IMR-90 (cell line): ENCODE measurements at regions not wholly inside any gene's neighbourhood (a gene's known extent, or its start where the extent isn't known, plus 50 kb on each side); places are given as distances from the start of the nearest gene placed in this dataset.

ENCODE experiments used
- ATAC-seq: fragments of 200-7000 bp; cut with Tn5 transposase; 2 replicates; pipeline ENCODE4 v1.9.1; 2020; ENCODE audit warnings: low read depth, mild to moderate bottlenecking, moderate library complexity
- BruUV-seq: library from RNA; stranded (reverse); fragments of 400-500 nt; replicated peaks from 2 replicates; lab custom pipeline; 2021; lab: Mats Ljungman, UMichigan
- CTCF ChIA-PET: fragments of 300-600 bp; formaldehyde crosslinking; extraction: SDS; loops from one replicate; lab custom pipeline; 2021; ENCODE audit warnings: antibody characterized with exemption; lab: Yijun Ruan, JAX
- POLR2A ChIA-PET: fragments of 300-600 bp; sonication (Branson Sonifier 250); formaldehyde crosslinking; loops from one replicate; lab custom pipeline; 2022; ENCODE audit warnings: antibody characterized with exemption; ENCODE audit not compliant: unreplicated experiment; lab: Charles Lee
- DNase-seq: peaks from one replicate; pipeline ENCODE4 v3.0.0; 2013
- H2AFZ ChIP-seq: replicated peaks from 2 replicates; pipeline ENCODE3; 2013; ENCODE audit warnings: low read length, mild to moderate bottlenecking; ENCODE audit not compliant: poor library complexity
- H2AK5ac ChIP-seq: 2 replicates; pipeline ENCODE4 v1.6.1; 2013; ENCODE audit warnings: low read depth, low read length, inconsistent platforms
- H2AK9ac ChIP-seq: replicated peaks from 2 replicates; pipeline ENCODE3; 2013; ENCODE audit warnings: mild to moderate bottlenecking, low read depth, low read length, moderate library complexity; ENCODE audit not compliant: poor library complexity
- H2BK120ac ChIP-seq: 2 replicates; pipeline ENCODE4 v1.6.1; 2013; ENCODE audit warnings: low read depth, low read length, inconsistent platforms
- H2BK15ac ChIP-seq: 3 replicates; pipeline ENCODE4 v1.6.1; 2013; ENCODE audit warnings: low read depth, low read length, inconsistent platforms
- H2BK20ac ChIP-seq: 2 replicates; pipeline ENCODE4 v1.6.1; 2013; ENCODE audit warnings: low read depth, mild to moderate bottlenecking, inconsistent platforms, low read length, moderate library complexity
- H2BK5ac ChIP-seq: 2 replicates; pipeline ENCODE4 v1.6.1; 2013; ENCODE audit warnings: mild to moderate bottlenecking, low read depth, low read length, inconsistent platforms; ENCODE audit not compliant: poor library complexity, severe bottlenecking
- H3K14ac ChIP-seq: replicated peaks from 2 replicates; pipeline ENCODE4 v1.6.1; 2013; ENCODE audit warnings: low read depth, low read length, inconsistent platforms
- H3K18ac ChIP-seq: 2 replicates; pipeline ENCODE4 v1.6.1; 2013; ENCODE audit warnings: low read depth, low read length, control low read depth
- H3K23ac ChIP-seq: 2 replicates; pipeline ENCODE4 v1.6.1; 2013; ENCODE audit warnings: low read depth, low read length, inconsistent platforms
- H3K27ac ChIP-seq: 2 replicates; pipeline ENCODE4 v1.5.1; 2013; ENCODE audit warnings: mild to moderate bottlenecking, control low read depth, low read length; ENCODE audit not compliant: insufficient read depth
- H3K27me3 ChIP-seq: 2 replicates; pipeline ENCODE4 v1.6.1; 2013; ENCODE audit warnings: low read length; ENCODE audit not compliant: control insufficient read depth, insufficient read depth
- H3K36me3 ChIP-seq: 2 replicates; pipeline ENCODE4 v1.6.1; 2013; ENCODE audit warnings: low read length, mixed read lengths; ENCODE audit not compliant: control insufficient read depth, insufficient read depth
- H3K4ac ChIP-seq: 2 replicates; pipeline ENCODE4 v1.6.1; 2013; ENCODE audit warnings: low read depth, low read length, inconsistent platforms
- H3K4me1 ChIP-seq: 2 replicates; pipeline ENCODE4 v1.6.1; 2013; ENCODE audit warnings: low read length, mixed read lengths; ENCODE audit not compliant: control insufficient read depth, insufficient read depth
- H3K4me2 ChIP-seq: 2 replicates; pipeline ENCODE4 v1.6.1; 2013; ENCODE audit warnings: low read depth, mild to moderate bottlenecking, control low read depth, low read length, moderate library complexity
- H3K4me3 ChIP-seq: 2 replicates; pipeline ENCODE4 v1.5.1; 2013; ENCODE audit warnings: low read depth, mild to moderate bottlenecking, control low read depth, low read length, moderate library complexity; ENCODE audit not compliant: insufficient read depth
- H3K56ac ChIP-seq: 2 replicates; pipeline ENCODE4 v1.6.1; 2013; ENCODE audit warnings: low read length, inconsistent platforms; ENCODE audit not compliant: insufficient read depth; ENCODE audit errors: extremely low read depth
- H3K79me1 ChIP-seq, 2 experiments: 2 replicates each; pipeline ENCODE4 v1.6.1; 2013; ENCODE audit warnings: low read length in 2 of 2, inconsistent platforms in 1 of 2, low read depth in 1 of 2
- H3K9ac ChIP-seq: 2 replicates; pipeline ENCODE4 v1.6.1; 2013; ENCODE audit warnings: low read depth, low read length, control low read depth
- H3K9me1 ChIP-seq: 2 replicates; pipeline ENCODE4 v1.6.1; 2013; ENCODE audit warnings: low read length, inconsistent platforms; ENCODE audit not compliant: insufficient read depth
- H3K9me3 ChIP-seq: 2 replicates; pipeline ENCODE4 v1.6.1; 2013; ENCODE audit warnings: low read length; ENCODE audit not compliant: control insufficient read depth, insufficient read depth
- H4K20me1 ChIP-seq: 2 replicates; pipeline ENCODE4 v1.6.1; 2013; ENCODE audit warnings: low read length, inconsistent platforms; ENCODE audit not compliant: insufficient read depth
- H4K5ac ChIP-seq: 2 replicates; pipeline ENCODE4 v1.6.1; 2013; ENCODE audit warnings: mild to moderate bottlenecking, low read depth, low read length, control low read depth
- H4K8ac ChIP-seq, 2 experiments: 2 replicates each; pipeline ENCODE4 v1.6.1; 2013; ENCODE audit warnings: low read depth in 2 of 2, low read length in 2 of 2, control low read depth in 1 of 2, inconsistent platforms in 1 of 2
- H4K91ac ChIP-seq: 2 replicates; pipeline ENCODE4 v1.6.1; 2013; ENCODE audit warnings: low read depth, low read length, inconsistent platforms; ENCODE audit not compliant: insufficient read depth
- BHLHE40 ChIP-seq: fragments of 150-350 bp; IDR thresholded peaks from 2 replicates; pipeline ENCODE4 v1.6.1; 2016; ENCODE audit warnings: mild to moderate bottlenecking, low read depth, low read length
- CEBPB ChIP-seq: IDR thresholded peaks from 2 replicates; pipeline ENCODE4 v1.6.1; 2012; ENCODE audit warnings: low read depth, low read length, improper control_type of control experiment
- CHD1 ChIP-seq: IDR thresholded peaks from 2 replicates; pipeline ENCODE4 v1.6.1; 2012; ENCODE audit warnings: low read depth, low read length, improper control_type of control experiment
- CTCF ChIP-seq: conservative IDR thresholded peaks from 2 replicates; pipeline ENCODE4 v1.5.1; 2012; ENCODE audit warnings: mild to moderate bottlenecking, low read depth, low read length, improper control_type of control experiment
- ELK1 ChIP-seq: fragments of 150-350 bp; IDR thresholded peaks from 2 replicates; pipeline ENCODE4 v1.6.1; 2016; ENCODE audit warnings: low read depth, mild to moderate bottlenecking, low read length, moderate library complexity, borderline replicate concordance
- FOS ChIP-seq: fragments of 150-350 bp; IDR thresholded peaks from 2 replicates; pipeline ENCODE4 v1.6.1; 2016; ENCODE audit warnings: low read depth, low read length
- MAFK ChIP-seq: IDR thresholded peaks from 2 replicates; pipeline ENCODE4 v1.6.1; 2012; ENCODE audit warnings: low read depth, low read length, improper control_type of control experiment
- MXI1 ChIP-seq: IDR thresholded peaks from 2 replicates; pipeline ENCODE4 v1.6.1; 2012; ENCODE audit warnings: low read depth, mild to moderate bottlenecking, low read length, moderate library complexity, borderline replicate concordance
- NFE2L2 ChIP-seq: fragments of 150-350 bp; IDR thresholded peaks from 2 replicates; pipeline ENCODE4 v1.6.1; 2016; ENCODE audit warnings: low read depth, mild to moderate bottlenecking, low read length
- POLR2A ChIP-seq: IDR thresholded peaks from 2 replicates; pipeline ENCODE4 v1.6.1; 2012; ENCODE audit warnings: mild to moderate bottlenecking, low read depth, low read length
- RAD21 ChIP-seq: IDR thresholded peaks from 2 replicates; pipeline ENCODE4 v1.6.1; 2012; ENCODE audit warnings: low read length, improper control_type of control experiment
- RCOR1 ChIP-seq: IDR thresholded peaks from 2 replicates; pipeline ENCODE4 v1.6.1; 2012; ENCODE audit warnings: mild to moderate bottlenecking, low read length, improper control_type of control experiment; ENCODE audit not compliant: insufficient replicate concordance
- WGBS, 2 experiments: methylation state at CpG; one replicate each; pipeline versions ENCODE4 v1.1.5 to v1.1.7; 2013; ENCODE audit warnings: missing lambda C conversion rate in 2 of 2; ENCODE audit not compliant: insufficient read length in 1 of 2; ENCODE audit errors: extremely low coverage in 2 of 2; 5-methylcytosine and 5-hydroxymethylcytosine counted together
- dilution Hi-C: fragments of 300-500 bp; cut with HindIII; formaldehyde crosslinking; loops from one replicate; pipeline ENCODE4 v1.14.3; 2018; ENCODE audit warnings: low sequenced_read_pairs; ENCODE audit not compliant: unreplicated experiment
- in situ Hi-C: fragments of 300-500 bp; cut with MboI; formaldehyde crosslinking; loops from 3 replicates; pipeline ENCODE4 v1.14.3; 2019; ENCODE audit warnings: low sequenced_read_pairs, inconsistent platforms, mixed read lengths
- intact Hi-C: fragments of 100-400 bp; cut with micrococcal nuclease; formaldehyde crosslinking; loops from 2 replicates; pipeline ENCODE4 v1.10.0; 2022
- TF ChIP-seq, protein P1 (sequence below): fragments of 150-350 bp; IDR thresholded peaks from 2 replicates; pipeline ENCODE4 v1.6.1; 2017; ENCODE audit warnings: mild to moderate bottlenecking, antibody characterized with exemption, low read length, low read depth

DNA sequence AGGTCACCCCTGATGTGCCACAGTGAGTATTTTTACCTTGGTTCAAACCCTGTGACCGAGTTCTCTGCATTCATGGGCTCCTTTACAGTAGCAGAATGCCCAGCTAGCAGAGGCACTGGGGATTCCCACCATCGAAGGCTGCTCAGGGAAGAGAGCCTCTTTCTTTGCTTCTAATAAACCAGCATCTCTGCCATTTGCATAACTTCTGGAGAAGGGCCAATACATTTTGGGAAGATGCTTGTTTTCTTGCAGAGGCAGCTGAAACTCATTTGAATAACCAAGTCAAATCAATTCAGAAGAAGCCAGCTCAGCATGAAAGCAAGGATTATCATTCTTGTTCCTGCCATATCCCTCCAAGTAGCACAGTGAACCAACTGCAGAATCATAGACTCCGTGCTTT lies 82.9 kb upstream of the WDR11 start:
- H4K8ac ChIP-seq = no peak overlapping the region
- in situ Hi-C loops (no loop called here), dilution Hi-C loops (no loop called here), intact Hi-C loops (no loop called here)
- no peak overlapping the region for H3K4me2 ChIP-seq
- CTCF ChIA-PET = no interaction called here
- BruUV-seq = no TSS peak
- no peak overlapping the region for H2AK9ac ChIP-seq
- H3K18ac ChIP-seq = no peak overlapping the region
- no peak overlapping the region for H2AK5ac ChIP-seq
- H3K9me3 ChIP-seq = peaks cover 15% of the 10 kb centered on the region
- no peak overlapping the region for H3K14ac ChIP-seq
- no peak overlapping the region for H2AFZ ChIP-seq
- no peak overlapping the region for H3K56ac ChIP-seq
- H3K36me3 ChIP-seq = no peaks in the 10 kb centered on the region
- no peak for TF ChIP-seq POLR2A
- no peak for TF ChIP-seq MXI1
- no peak for TF ChIP-seq RCOR1
- TF ChIP-seq MAFK = no peak
- no peak for TF ChIP-seq FOS
- no peak for TF ChIP-seq CHD1
- TF ChIP-seq RAD21 = no peak
- TF ChIP-seq NFE2L2 = no peak
- no peak for TF ChIP-seq BHLHE40
- no peak for TF ChIP-seq ELK1
- no peak for TF ChIP-seq CEBPB
- TF ChIP-seq, protein P1, sequence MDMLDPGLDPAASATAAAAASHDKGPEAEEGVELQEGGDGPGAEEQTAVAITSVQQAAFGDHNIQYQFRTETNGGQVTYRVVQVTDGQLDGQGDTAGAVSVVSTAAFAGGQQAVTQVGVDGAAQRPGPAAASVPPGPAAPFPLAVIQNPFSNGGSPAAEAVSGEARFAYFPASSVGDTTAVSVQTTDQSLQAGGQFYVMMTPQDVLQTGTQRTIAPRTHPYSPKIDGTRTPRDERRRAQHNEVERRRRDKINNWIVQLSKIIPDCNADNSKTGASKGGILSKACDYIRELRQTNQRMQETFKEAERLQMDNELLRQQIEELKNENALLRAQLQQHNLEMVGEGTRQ = no peak
- TF ChIP-seq CTCF = no peak
- no peak for DNase-seq
- H2BK15ac ChIP-seq = no peak overlapping the region
- H4K20me1 ChIP-seq = no peaks in the 10 kb centered on the region
- H3K9ac ChIP-seq = no peak overlapping the region
- H2BK120ac ChIP-seq = no peak overlapping the region
- no peak for ATAC-seq
- H2BK20ac ChIP-seq = no peak overlapping the region
- no peaks in the 10 kb centered on the region for H3K9me1 ChIP-seq
- no peak overlapping the region for H4K91ac ChIP-seq
- no peak overlapping the region for H4K5ac ChIP-seq
- no peak overlapping the region for H2BK5ac ChIP-seq
- no peak overlapping the region for H3K23ac ChIP-seq
- 40% methylated on average over 1 of the region's 3 CpGs; no CpG with 5 or more reads in 1 of the 2 experiments for WGBS, 2 experiments
- no peaks in the 10 kb centered on the region for H3K4me1 ChIP-seq
- no peak overlapping the region for H3K4me3 ChIP-seq
- POLR2A ChIA-PET = no interaction called here
- H3K27ac ChIP-seq = no peak overlapping the region
- H3K79me1 ChIP-seq = no peaks in the 10 kb centered on the region
- no peak overlapping the region for H3K4ac ChIP-seq
- H3K27me3 ChIP-seq = no peaks in the 10 kb centered on the region
